ENCODE measurements at regions not wholly inside any gene's neighbourhood (a gene's known extent, or its start where the extent isn't known, plus 50 kb on each side); places are given as distances from the start of the nearest gene placed in this dataset.

- Histone ChIP-seq H3K27ac (no peak overlapping the region), H3K4me3 (no peak overlapping the region)
Observed at GRCh38 chr4:128579154-128579853, 230.2 kb upstream of the JADE1 start.

GRCh38 chr4:128574706-128575105 is 234.8 kb upstream of the JADE1 start:
- no peak overlapping the region for H3K4me3 ChIP-seq
- no peak overlapping the region for H3K27ac ChIP-seq

- H3K27ac ChIP-seq, result peak overlapping the region in 1 of 21 experiments; percentile 51
- H3K4me3 ChIP-seq, result no peak overlapping the region
Observed at GRCh38 chr4:128573781-128574508, 235.6 kb upstream of the JADE1 start.

GRCh38 chr4:128572778-128573241 is 236.7 kb upstream of the JADE1 start:
- no peak overlapping the region for H3K4me3 ChIP-seq
- peak overlapping the region in 5 of 21 experiments; percentile 11 to 60 (median 47) for H3K27ac ChIP-seq

- Histone ChIP-seq H3K4me3 (no peak overlapping the region), H3K27ac (peak overlapping the region in 3 of 21 experiments; percentile 52 to 65 (median 60))
Observed at GRCh38 chr4:128571747-128572146, 237.8 kb upstream of the JADE1 start.

GRCh38 chr4:128570387-128570975 is 239.0 kb upstream of the JADE1 start:
- H3K27ac ChIP-seq, result peak overlapping the region in 4 of 21 experiments; percentile 15 to 52 (median 32)

GRCh38 chr4:128566693-128567092 is 242.8 kb upstream of the JADE1 start:
- no peak overlapping the region for H3K27ac ChIP-seq

More at GRCh38 chr4:128570387-128570975, 239.0 kb upstream of the JADE1 start:
- H3K4me3 ChIP-seq, result no peak overlapping the region

GRCh38 chr4:128565565-128566186 is 243.8 kb upstream of the JADE1 start:
- H3K4me3 ChIP-seq, result no peak overlapping the region
- no peak overlapping the region for H3K27ac ChIP-seq

More at GRCh38 chr4:128566693-128567092, 242.8 kb upstream of the JADE1 start:
- no peak overlapping the region for H3K4me3 ChIP-seq

GRCh38 chr4:128565054-128565453 is 244.4 kb upstream of the JADE1 start:
- Histone ChIP-seq H3K27ac (no peak overlapping the region), H3K4me3 (no peak overlapping the region)

- Histone ChIP-seq H3K4me3 (no peak overlapping the region), H3K27ac (no peak overlapping the region)
Observed at GRCh38 chr4:128564081-128564630, 245.3 kb upstream of the JADE1 start.

GRCh38 chr4:128560754-128561495 is 248.6 kb upstream of the JADE1 start:
- H3K27ac ChIP-seq, result no peak overlapping the region

GRCh38 chr4:128558896-128559679 is 250.4 kb upstream of the JADE1 start:
- H3K27ac ChIP-seq, result peak overlapping the region in 8 of 21 experiments; percentile 1 to 68 (median 47)
- no peak overlapping the region for H3K4me3 ChIP-seq

More at GRCh38 chr4:128560754-128561495, 248.6 kb upstream of the JADE1 start:
- H3K4me3 ChIP-seq, result no peak overlapping the region

GRCh38 chr4:128556756-128557155 is 252.7 kb upstream of the JADE1 start:
- Histone ChIP-seq H3K4me3 (no peak overlapping the region), H3K27ac (no peak overlapping the region)

- peak overlapping the region in 17 of 21 experiments; percentile 58 to 90 (median 80) for H3K27ac ChIP-seq
- peak overlapping the region; percentile 31 to 46 (median 42) for H3K4me3 ChIP-seq
Observed at GRCh38 chr4:128553686-128554515, 255.6 kb upstream of the JADE1 start.

GRCh38 chr4:128552586-128552907 is 257.0 kb upstream of the JADE1 start:
- H3K27ac ChIP-seq, result peak overlapping the region in 14 of 21 experiments; percentile 10 to 90 (median 81)

GRCh38 chr4:128551280-128551679 is 258.2 kb upstream of the JADE1 start:
- H3K4me3 ChIP-seq, result no peak overlapping the region
- no peak overlapping the region for H3K27ac ChIP-seq

More at GRCh38 chr4:128552586-128552907, 257.0 kb upstream of the JADE1 start:
- H3K4me3 ChIP-seq, result peak overlapping the region in 6 of 7 experiments; percentile 31 to 46 (median 42)

- Histone ChIP-seq H3K4me3 (no peak overlapping the region), H3K27ac (no peak overlapping the region)
Observed at GRCh38 chr4:128550060-128550459, 259.4 kb upstream of the JADE1 start.

All from skin epidermis (tissue), 12 donors.